CD1c-positive myeloid dendritic cell (primary cell): ENCODE measurements at regions not wholly inside any gene's neighbourhood (a gene's known extent, or its start where the extent isn't known, plus 50 kb on each side); places are given as distances from the start of the nearest gene placed in this dataset.
"Not testable (repeated sequence)": the region's sequence is repeated elsewhere in the genome, so short reads cannot be mapped to it uniquely, and the experiment has no call there.

ENCODE experiments used
- DNase-seq: peaks from one replicate; pipeline ENCODE4 v3.0.0-alpha.2; 2016; ENCODE audit errors: extremely low spot score

DNA sequence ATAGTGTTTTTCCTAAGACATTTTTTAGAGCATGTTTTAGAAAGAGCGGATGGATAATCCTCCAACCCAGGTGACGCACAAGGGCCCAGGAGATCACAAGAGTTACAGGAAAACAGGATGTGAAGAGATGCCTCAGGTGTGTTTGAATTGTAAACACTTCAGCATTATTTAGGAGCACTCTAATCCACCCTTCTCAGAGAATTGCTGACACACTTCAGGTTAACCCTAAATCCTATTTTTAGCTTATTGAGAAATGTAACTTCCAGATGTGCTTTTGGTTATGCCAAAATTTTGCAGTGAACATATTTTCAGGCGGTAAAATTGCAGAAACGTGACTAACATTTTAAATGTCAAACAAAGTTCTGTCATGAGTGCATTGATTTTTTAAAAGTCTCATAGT is 755.4 kb upstream of the CTNND2 start:
- DNase-seq = no peak

GRCh38 chr5:12658871-12659446 is 754.7 kb upstream of the CTNND2 start:
- DNase-seq = no peak

- not testable (repeated sequence) for DNase-seq
Measured at GRCh38 chr5:12657914-12658474, 753.7 kb upstream of the CTNND2 start.

DNA sequence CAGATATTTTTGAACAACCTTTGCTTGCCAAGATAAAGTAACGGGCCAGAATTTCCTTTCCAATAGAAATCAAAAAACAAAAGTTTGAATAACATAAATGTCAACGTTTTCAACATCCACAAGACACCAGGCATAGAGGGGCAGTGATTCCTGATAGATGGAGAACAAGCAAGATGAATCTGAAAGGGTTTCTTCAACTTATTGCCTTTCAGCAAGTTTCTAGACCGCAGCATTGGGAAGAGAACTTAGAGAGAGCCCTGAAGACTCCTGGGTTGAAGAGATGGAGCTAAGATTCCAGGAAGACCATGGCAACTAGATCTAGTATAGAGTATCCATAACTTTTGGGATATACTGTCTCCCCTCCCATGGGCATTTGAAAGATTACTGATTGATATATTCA is 751.4 kb upstream of the CTNND2 start:
- DNase-seq = no peak

- DNase-seq = no peak
Measured at GRCh38 chr5:12652201-12652600, 748.0 kb upstream of the CTNND2 start.

DNA sequence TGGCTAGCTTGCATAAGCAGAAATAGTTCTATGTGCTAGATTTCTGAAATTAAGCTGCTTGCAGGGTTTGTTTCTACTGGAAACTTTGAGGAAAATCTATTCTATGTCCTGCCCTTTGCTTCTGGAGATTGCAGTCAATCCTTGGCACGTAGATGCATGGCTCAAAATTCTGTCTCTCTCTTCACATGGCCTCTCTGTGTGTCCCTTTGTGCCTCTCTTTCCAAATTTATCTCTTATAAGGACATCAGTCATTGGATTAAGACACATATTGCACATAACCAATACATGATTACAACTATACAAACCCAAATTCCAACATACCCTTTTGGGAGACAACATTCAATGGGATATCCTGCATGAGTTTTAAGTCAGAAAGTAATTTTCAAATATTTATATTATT is 744.3 kb upstream of the CTNND2 start:
- DNase-seq = no peak

GRCh38 chr5:12647613-12648012 is 743.4 kb upstream of the CTNND2 start:
- DNase-seq = no peak

GRCh38 chr5:12645582-12645981 is 741.3 kb upstream of the CTNND2 start:
- no peak for DNase-seq

- no peak for DNase-seq
Measured at GRCh38 chr5:12636209-12636608, 732.0 kb upstream of the CTNND2 start.

GRCh38 chr5:12626556-12626955 is 722.3 kb upstream of the CTNND2 start:
- DNase-seq = no peak

DNA sequence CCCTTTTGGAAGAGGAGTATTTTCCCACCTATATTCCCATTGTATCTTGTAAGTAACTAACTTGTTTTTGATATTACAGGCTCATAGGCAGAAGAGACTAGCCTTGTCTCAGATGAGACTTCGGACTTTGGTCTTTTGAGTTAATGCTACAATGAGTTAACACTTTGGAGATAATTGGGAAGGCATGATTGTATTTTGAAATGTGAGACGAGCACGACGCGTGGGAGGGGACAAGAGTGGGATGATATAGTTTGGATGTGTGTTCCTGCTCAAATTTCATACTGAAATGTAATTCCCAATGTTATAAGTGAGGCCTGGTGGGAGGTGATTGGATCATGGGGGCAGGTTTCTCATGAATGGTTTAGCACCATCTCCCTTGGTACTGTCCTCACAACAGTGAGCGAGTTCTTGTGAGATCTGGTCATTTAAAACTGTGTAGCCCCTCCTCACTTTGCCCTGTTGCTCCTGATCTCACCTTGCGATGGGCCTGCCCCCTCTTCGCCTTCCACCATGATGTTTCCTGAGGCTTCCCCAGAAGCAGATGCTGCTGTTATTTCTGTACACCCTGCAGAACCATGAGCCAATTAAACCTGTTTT is 721.5 kb upstream of the CTNND2 start:
- no peak for DNase-seq

GRCh38 chr5:12624776-12625560 is 720.7 kb upstream of the CTNND2 start:
- DNase-seq = no peak

- DNase-seq = no peak
Measured at GRCh38 chr5:12623408-12623807, 719.2 kb upstream of the CTNND2 start.

DNA sequence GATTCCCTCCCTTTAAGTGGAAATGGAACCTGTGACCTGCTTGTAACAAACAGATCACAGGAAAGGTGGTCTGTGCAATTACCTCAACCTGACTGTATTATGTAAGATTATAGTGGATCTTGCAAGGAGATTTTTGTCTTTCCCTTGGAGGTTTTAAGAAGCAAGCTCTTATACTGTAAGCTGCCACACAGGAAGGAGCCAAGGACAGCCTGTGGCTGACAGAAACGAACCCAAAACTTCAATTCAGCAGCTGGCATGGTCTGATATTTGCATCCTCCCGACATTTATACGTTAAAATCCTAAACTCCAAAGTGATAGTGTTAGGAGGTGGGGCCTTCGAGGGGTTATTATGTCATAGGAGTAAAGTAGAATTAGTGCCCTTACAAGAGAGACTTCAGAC is 711.8 kb upstream of the CTNND2 start:
- DNase-seq = no peak

DNA sequence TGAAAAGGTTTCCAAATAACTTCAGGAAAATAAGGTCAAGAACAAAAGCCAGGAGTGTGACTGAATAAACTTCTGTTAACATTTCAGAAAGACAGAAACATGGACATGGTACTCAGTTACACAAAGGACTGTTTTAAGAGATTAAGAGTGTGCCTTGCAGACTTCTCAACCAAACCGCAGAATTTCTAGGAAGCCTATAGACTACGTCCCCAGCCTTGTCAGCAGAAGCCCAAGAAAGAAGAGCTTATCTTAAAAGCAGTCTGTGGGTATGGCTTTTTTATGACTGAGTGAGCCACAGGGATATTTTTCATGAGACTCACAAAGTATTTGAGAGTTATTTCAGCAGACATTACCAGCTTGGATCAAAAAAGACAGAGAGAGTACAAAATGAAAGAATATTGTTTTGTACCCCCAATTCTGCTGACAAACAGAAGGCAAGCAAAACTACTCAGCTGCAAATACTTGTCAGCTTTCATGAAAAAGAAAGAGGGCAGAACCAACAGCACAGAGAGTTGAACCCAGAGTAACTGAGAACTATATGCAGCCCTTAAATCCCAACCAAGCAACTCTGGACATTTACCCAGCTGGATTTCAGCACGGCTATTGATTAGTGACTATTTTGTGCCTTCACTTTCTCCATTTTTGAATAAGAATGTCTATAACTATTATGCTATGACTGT is 711.0 kb upstream of the CTNND2 start:
- no peak for DNase-seq

GRCh38 chr5:12614608-12615007 is 710.4 kb upstream of the CTNND2 start:
- DNase-seq = no peak

GRCh38 chr5:12611132-12611531 is 706.9 kb upstream of the CTNND2 start:
- DNase-seq = no peak

- not testable (repeated sequence) for DNase-seq
Measured at GRCh38 chr5:12607817-12608216, 703.6 kb upstream of the CTNND2 start.

GRCh38 chr5:12592228-12592627 is 688.0 kb upstream of the CTNND2 start:
- DNase-seq = no peak

DNA sequence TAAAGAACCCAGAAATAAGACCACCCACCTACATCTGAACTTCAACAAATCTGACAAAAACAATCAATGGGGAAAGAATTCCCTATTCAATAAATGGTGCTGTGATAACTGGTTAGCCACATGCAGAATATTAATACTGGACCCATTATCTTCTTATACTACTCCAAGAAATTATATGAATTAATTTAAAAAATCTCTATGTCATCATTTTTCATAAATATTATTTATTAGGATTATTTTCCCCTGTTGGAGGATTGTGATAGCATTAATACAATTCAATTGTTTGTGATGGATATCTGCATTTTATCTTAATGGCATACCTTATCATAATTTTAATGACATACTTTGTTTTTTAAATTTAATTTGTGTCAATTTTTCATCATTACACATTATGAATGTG is 682.2 kb upstream of the CTNND2 start:
- DNase-seq = no peak

DNA sequence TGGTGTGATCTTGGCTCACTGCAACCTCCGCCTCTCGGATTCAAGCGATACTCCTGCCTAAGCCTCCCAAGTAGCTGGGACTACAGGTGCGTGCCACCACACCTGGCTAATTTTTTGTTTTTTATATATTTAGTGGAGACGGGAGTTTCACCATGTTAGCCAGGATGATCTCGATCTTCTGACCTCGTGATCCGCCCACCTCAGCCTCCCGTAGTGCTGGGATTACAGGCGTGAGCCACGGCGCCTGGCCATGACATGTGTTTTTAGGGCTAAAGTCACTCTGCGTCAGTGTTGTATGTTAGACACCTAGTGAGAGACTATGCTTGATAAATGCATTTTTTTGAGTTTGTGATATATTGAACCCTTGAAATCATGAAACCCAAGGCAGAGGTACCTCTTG is 674.6 kb upstream of the CTNND2 start:
- not testable (repeated sequence) for DNase-seq

DNA sequence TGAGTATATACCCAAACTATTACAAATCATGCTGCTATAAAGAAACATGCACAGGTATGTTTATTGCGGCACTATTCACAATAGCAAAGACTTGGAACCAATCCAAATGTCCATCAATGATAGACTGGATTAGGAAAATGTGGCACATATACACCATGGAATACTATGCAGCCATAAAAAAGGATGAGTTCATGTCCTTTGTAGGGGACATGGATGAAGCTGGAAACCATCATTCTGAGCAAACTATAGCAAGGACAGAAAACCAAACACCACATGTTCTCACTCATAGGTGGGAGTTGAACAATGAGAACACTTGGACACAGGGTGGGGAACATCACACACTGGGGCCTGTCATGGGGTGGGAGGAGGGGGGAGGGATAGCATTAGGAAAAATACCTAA is 672.7 kb upstream of the CTNND2 start:
- DNase-seq = not testable (repeated sequence)
